HepG2 (cell line): ENCODE measurements at regions not wholly inside any gene's neighbourhood (a gene's known extent, or its start where the extent isn't known, plus 50 kb on each side); places are given as distances from the start of the nearest gene placed in this dataset.

Source experiments
- ATAC-seq: fragments of 200-7000 bp; cut with Tn5 transposase; 3 replicates; pipeline ENCODE4 v1.9.1; 2020; ENCODE audit warnings: mild to moderate bottlenecking, moderate library complexity
- BruUV-seq: library from RNA; stranded (reverse); fragments of 400-500 nt; replicated peaks from 2 replicates; lab custom pipeline; 2021; lab: Mats Ljungman, UMichigan
- CTCF ChIA-PET: fragments of 300-600 bp; formaldehyde crosslinking; extraction: SDS; loops from one replicate; lab custom pipeline; 2021; ENCODE audit warnings: low total read pairs, inconsistent platforms, low intra/inter-chr PET ratio; lab: Yijun Ruan, JAX
- POLR2A ChIA-PET: fragments of 350-600 bp; sonication (Branson Sonifier 250); formaldehyde crosslinking; loops from one replicate; lab custom pipeline; 2020; ENCODE audit warnings: antibody characterized with exemption, inconsistent platforms; lab: Yijun Ruan, JAX
- DNase-seq: peaks from one replicate; pipeline ENCODE4 v3.0.0-alpha.2; 2015; ENCODE audit warnings: low spot score
- FAIRE-seq: peaks from 3 replicates; lab custom pipeline; 2011; peaks lifted over from hg19 to GRCh38; lab: Jason Lieb, UNC
- H2AFZ ChIP-seq: one replicate; pipeline ENCODE4 v1.6.1; 2011; ENCODE audit warnings: low read length, inconsistent platforms
- H3K27ac ChIP-seq: fragments of 300-600 bp; 3 replicates; pipeline ENCODE4 v1.8.0; 2011; ENCODE audit warnings: mixed run types, mild to moderate bottlenecking, mixed read lengths, low read length, inconsistent platforms; ENCODE audit not compliant: insufficient read depth; ENCODE audit errors: extremely low read length
- H3K27me3 ChIP-seq, 2 experiments: fragments of 200-600 bp in 1 of 2; 2 replicates in 1 of 2; 3 replicates in 1 of 2; pipeline versions ENCODE4 v1.6.0 to v1.8.0; 2011; ENCODE audit warnings: low read length in 2 of 2, mild to moderate bottlenecking in 2 of 2, moderate library complexity in 2 of 2, inconsistent platforms in 1 of 2; ENCODE audit not compliant: insufficient read depth in 2 of 2, control insufficient read depth in 1 of 2
- H3K36me3 ChIP-seq, 2 experiments: fragments of 200-600 bp in 1 of 2; replicated peaks in 1 of 2; 2 replicates in 1 of 2; 3 replicates in 1 of 2; pipeline versions ENCODE4 v1.5.1 to v1.8.0; 2011; ENCODE audit warnings: low read length in 2 of 2, inconsistent platforms in 1 of 2; ENCODE audit not compliant: insufficient read depth in 2 of 2, control insufficient read depth in 1 of 2
- H3K4me1 ChIP-seq: 2 replicates; pipeline ENCODE4 v1.5.1; 2012; ENCODE audit warnings: low read length, inconsistent platforms; ENCODE audit not compliant: insufficient read depth
- H3K4me2 ChIP-seq: 2 replicates; pipeline ENCODE4 v1.6.0; 2011; ENCODE audit warnings: low read depth, low read length, inconsistent platforms
- H3K4me3 ChIP-seq, 3 experiments: fragments of 200-600 bp in 1 of 3; sonication (generic), shearing (Covaris generic) in 1 of 3; replicated peaks in 1 of 3; 2 replicates each; pipeline ENCODE4 v1.5.1; 2011 to 2016; ENCODE audit warnings: low read length in 3 of 3, inconsistent platforms in 2 of 3, low read depth in 2 of 3, mild to moderate bottlenecking in 2 of 3, control low read depth in 1 of 3, mixed read lengths in 1 of 3; ENCODE audit not compliant: insufficient read depth in 1 of 3
- H3K79me2 ChIP-seq: one replicate; pipeline ENCODE4 v1.6.1; 2011; ENCODE audit warnings: low read length, inconsistent platforms; ENCODE audit not compliant: insufficient read depth
- H3K9ac ChIP-seq: 2 replicates; pipeline ENCODE4 v1.6.0; 2011; ENCODE audit warnings: mild to moderate bottlenecking, low read depth, low read length, inconsistent platforms; ENCODE audit not compliant: insufficient read depth
- H3K9me3 ChIP-seq: 2 replicates; pipeline ENCODE4 v1.5.1; 2012; ENCODE audit warnings: mild to moderate bottlenecking, low read length
- H4K20me1 ChIP-seq: 2 replicates; pipeline ENCODE4 v1.6.0; 2011; ENCODE audit warnings: inconsistent platforms, mild to moderate bottlenecking, low read length, moderate library complexity; ENCODE audit not compliant: insufficient read depth
- ATAD3A ChIP-seq: sonication (generic); formaldehyde crosslinking; IDR thresholded peaks from 2 replicates; pipeline ENCODE4 v1.4.0; 2020; ENCODE audit warnings: missing genetic modification reagents
- HOXA9 ChIP-seq: sonication (generic); formaldehyde crosslinking; IDR thresholded peaks from 2 replicates; pipeline ENCODE4 v1.8.1; 2022; ENCODE audit warnings: missing genetic modification reagents, mild to moderate bottlenecking, moderate library complexity, borderline replicate concordance
- JUN ChIP-seq: sonication (generic); formaldehyde crosslinking; IDR thresholded peaks from 2 replicates; pipeline ENCODE4 v1.4.0; 2020; ENCODE audit warnings: mild to moderate bottlenecking, missing genetic modification reagents
- NCOA2 ChIP-seq: sonication (generic); formaldehyde crosslinking; IDR thresholded peaks from 2 replicates; pipeline ENCODE4 v1.8.0; 2022; ENCODE audit warnings: inconsistent platforms
- PAX8 ChIP-seq: sonication (generic); formaldehyde crosslinking; IDR thresholded peaks from 2 replicates; pipeline ENCODE4 v1.8.0; 2022; ENCODE audit warnings: mild to moderate bottlenecking, missing genetic modification reagents, borderline replicate concordance
- RFXAP ChIP-seq: sonication (generic); formaldehyde crosslinking; IDR thresholded peaks from 2 replicates; pipeline ENCODE4 v1.4.0; 2020; ENCODE audit warnings: missing genetic modification reagents, borderline replicate concordance
- SP2 ChIP-seq: sonication (generic); formaldehyde crosslinking; IDR thresholded peaks from 2 replicates; pipeline ENCODE4 v1.5.1; 2020; ENCODE audit warnings: mild to moderate bottlenecking, missing genetic modification reagents
- ZC3H13 ChIP-seq: sonication (generic); formaldehyde crosslinking; IDR thresholded peaks from 2 replicates; pipeline ENCODE4 v1.8.1; 2023; ENCODE audit warnings: mild to moderate bottlenecking, missing genetic modification reagents, moderate library complexity
- WGBS: methylation state at CpG from one replicate; pipeline ENCODE4 v1.1.6; 2017; ENCODE audit warnings: low lambda C conversion rate; 5-methylcytosine and 5-hydroxymethylcytosine counted together
- in situ Hi-C: cut with HindIII; loops from 2 replicates; pipeline ENCODE4 v1.10.0; 2017; ENCODE audit warnings: low pct_unique_long_range_greater_than_20kb; ENCODE audit not compliant: extremely low pct_ligation_motif_present
- intact Hi-C: fragments of 100-400 bp; cut with micrococcal nuclease; formaldehyde crosslinking; loops from one replicate; pipeline ENCODE4 v1.10.0; 2022; ENCODE audit not compliant: unreplicated experiment
- TF ChIP-seq, protein P1 (sequence below): sonication (generic); formaldehyde crosslinking; IDR thresholded peaks from 2 replicates; pipeline ENCODE4 v1.4.0; 2020; ENCODE audit warnings: missing genetic modification reagents
- TF ChIP-seq, protein P2 (sequence below): IDR thresholded peaks from 2 replicates; pipeline ENCODE4 v1.6.1; 2016; ENCODE audit warnings: missing compliant biosample characterization, missing genetic modification reagents, borderline replicate concordance

DNA sequence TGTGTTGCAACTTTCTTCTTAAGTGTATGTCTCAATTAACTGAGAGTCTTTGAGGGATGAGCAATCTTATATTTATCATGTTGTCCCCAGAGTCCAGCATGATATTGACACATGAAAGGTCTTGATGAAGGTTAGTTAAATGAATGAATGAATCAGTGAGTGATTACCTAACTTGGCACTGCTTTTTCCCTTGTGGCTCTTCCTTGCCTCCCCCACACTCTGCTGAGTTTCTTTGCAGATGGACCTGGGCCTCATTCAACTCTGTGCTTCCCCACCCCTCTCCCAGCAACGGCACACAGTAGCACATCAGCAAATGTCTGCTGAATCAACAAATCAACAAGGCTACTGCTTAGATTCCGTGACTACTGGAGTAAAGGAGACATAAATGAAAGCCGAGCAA, 235.1 kb upstream of the CXCL12 start:
- TF ChIP-seq, protein P1, sequence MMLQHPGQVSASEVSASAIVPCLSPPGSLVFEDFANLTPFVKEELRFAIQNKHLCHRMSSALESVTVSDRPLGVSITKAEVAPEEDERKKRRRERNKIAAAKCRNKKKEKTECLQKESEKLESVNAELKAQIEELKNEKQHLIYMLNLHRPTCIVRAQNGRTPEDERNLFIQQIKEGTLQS = no peak
- TF ChIP-seq HOXA9 (CRISPR knock-in tag) (no peak), NCOA2 (CRISPR knock-in tag) (no peak), RFXAP (CRISPR knock-in tag) (no peak), ZC3H13 (CRISPR knock-in tag) (no peak)
- Histone ChIP-seq H3K4me3 (no peak overlapping the region), H3K9ac (no peak overlapping the region), H3K36me3 (no peaks in the 10 kb centered on the region), H3K79me2 (no peaks in the 10 kb centered on the region), H3K27me3 (no peaks in the 10 kb centered on the region), H3K27ac (no peak overlapping the region), H3K4me2 (no peak overlapping the region), H4K20me1 (no peaks in the 10 kb centered on the region), H2AFZ (no peak overlapping the region), H3K4me1 (no peaks in the 10 kb centered on the region), H3K9me3 (no peaks in the 10 kb centered on the region)
- no peak for ATAC-seq
- 13% methylated on average over 3 of the region's 3 CpGs for WGBS
- in situ Hi-C loops (no loop called here), intact Hi-C loops (no loop called here)
- ChIA-PET POLR2A (no interaction called here), CTCF (no interaction called here)
- BruUV-seq = no TSS peak
- FAIRE-seq = no peak
- no peak for DNase-seq

DNA sequence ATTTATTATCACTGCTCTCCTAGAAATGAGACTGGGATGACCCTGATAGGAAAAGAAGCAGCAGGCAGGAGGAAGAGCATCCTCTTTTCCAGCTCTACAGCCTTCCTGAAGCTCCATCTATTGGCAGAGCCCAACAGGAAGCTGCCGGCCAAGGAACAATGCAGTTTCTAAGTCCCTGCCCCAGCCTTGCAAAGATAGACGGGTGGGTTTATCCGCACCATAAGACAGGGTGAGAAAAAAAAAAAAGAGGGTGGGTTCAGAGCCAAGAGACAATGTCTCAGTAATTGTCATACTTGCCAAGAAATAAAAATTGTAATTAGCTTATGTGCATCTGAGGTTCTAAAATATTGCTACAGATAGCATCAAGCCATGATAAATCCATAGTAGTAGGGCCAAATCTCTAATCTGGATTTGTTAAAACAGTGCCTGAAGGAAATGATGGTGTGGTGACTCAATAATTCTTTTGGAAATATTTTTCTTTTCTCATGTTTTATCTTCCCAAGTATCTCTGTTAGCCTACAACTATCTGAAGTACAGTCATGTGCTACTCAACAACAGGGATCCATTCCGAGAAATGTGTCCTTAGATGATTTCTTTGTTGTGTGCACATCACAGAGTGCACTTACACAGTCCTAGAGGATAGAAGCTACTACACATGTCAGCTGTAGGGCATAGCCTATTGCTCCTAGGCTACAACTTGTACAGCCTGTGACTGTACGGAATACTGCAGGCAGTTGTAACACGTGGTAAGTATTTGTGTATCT, 242.9 kb upstream of the CXCL12 start:
- Histone ChIP-seq H2AFZ (no peak overlapping the region), H3K4me3 (no peak overlapping the region), H3K9ac (no peak overlapping the region), H3K9me3 (no peaks in the 10 kb centered on the region), H3K79me2 (no peaks in the 10 kb centered on the region), H3K36me3 (no peaks in the 10 kb centered on the region), H4K20me1 (no peaks in the 10 kb centered on the region), H3K27ac (no peak overlapping the region), H3K27me3 (no peaks in the 10 kb centered on the region), H3K4me1 (no peaks in the 10 kb centered on the region), H3K4me2 (no peak overlapping the region)
- in situ Hi-C loops (no loop called here), intact Hi-C loops (no loop called here)
- ATAC-seq (no peak), FAIRE-seq (no peak), DNase-seq (no peak)
- CTCF ChIA-PET = no interaction called here
- POLR2A ChIA-PET = no interaction called here
- 23% methylated on average over 6 of the region's 6 CpGs for WGBS
- no TSS peak for BruUV-seq
- TF ChIP-seq, protein P2, sequence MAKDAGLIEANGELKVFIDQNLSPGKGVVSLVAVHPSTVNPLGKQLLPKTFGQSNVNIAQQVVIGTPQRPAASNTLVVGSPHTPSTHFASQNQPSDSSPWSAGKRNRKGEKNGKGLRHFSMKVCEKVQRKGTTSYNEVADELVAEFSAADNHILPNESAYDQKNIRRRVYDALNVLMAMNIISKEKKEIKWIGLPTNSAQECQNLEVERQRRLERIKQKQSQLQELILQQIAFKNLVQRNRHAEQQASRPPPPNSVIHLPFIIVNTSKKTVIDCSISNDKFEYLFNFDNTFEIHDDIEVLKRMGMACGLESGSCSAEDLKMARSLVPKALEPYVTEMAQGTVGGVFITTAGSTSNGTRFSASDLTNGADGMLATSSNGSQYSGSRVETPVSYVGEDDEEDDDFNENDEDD = no peak
- no peak for TF ChIP-seq PAX8 (CRISPR knock-in tag)
- no peak for TF ChIP-seq SP2 (CRISPR knock-in tag)
- no peak for TF ChIP-seq JUN
- no peak for TF ChIP-seq ATAD3A (CRISPR knock-in tag)
